HEK293T (cell line): ENCODE measurements at regions not wholly inside any gene's neighbourhood (a gene's known extent, or its start where the extent isn't known, plus 50 kb on each side); places are given as distances from the start of the nearest gene placed in this dataset.

ENCODE experiments used
- L3MBTL2 ChIP-seq: fragments of 450-650 bp; conservative IDR thresholded peaks from 2 replicates; pipeline ENCODE4 v1.6.1; 2016; ENCODE audit warnings: mild to moderate bottlenecking
- NFRKB ChIP-seq: fragments of 450-650 bp; IDR thresholded peaks from 2 replicates; pipeline ENCODE4 v1.6.1; 2016; ENCODE audit warnings: mild to moderate bottlenecking, moderate library complexity

GRCh38 chr6:74199215-74199915 is 503.4 kb downstream of the CD109 start:
- no peak for TF ChIP-seq NFRKB
- TF ChIP-seq L3MBTL2: no peak
